ENCODE measurements at regions not wholly inside any gene's neighbourhood (a gene's known extent, or its start where the extent isn't known, plus 50 kb on each side); places are given as distances from the start of the nearest gene placed in this dataset.

GRCh38 chr20:12653642-12654041 lies 355.1 kb upstream of the SPTLC3 start:
- no peak for DNase-seq (ENCODE audit: low read depth in 2 of 2)

GRCh38 chr20:12659942-12660341 lies 348.8 kb upstream of the SPTLC3 start:
- no peak for DNase-seq (ENCODE audit: low read depth in 2 of 2)

GRCh38 chr20:12660918-12661317 lies 347.9 kb upstream of the SPTLC3 start:
- no peak for DNase-seq (ENCODE audit: low read depth in 2 of 2)

DNA sequence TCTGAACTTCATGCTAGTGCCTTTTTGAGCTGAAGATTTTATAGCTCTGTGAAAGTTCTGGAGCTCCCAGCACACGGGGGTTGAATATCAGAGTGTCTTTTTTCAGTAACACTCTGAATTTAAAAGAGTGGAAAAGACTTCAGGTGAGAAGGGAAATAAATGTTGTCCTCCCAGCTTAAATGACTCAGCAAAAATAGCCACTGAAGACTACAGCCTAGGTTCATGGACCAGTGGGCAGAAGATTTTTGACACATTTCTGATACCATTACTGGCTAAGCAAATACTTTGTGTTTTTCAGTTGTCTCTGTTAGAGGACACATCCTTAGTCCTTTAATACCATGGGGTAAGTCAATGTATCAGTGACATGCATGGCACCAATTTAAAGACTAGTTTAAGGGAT lies 338.5 kb upstream of the SPTLC3 start:
- no peak for DNase-seq (ENCODE audit: low read depth in 2 of 2)

DNA sequence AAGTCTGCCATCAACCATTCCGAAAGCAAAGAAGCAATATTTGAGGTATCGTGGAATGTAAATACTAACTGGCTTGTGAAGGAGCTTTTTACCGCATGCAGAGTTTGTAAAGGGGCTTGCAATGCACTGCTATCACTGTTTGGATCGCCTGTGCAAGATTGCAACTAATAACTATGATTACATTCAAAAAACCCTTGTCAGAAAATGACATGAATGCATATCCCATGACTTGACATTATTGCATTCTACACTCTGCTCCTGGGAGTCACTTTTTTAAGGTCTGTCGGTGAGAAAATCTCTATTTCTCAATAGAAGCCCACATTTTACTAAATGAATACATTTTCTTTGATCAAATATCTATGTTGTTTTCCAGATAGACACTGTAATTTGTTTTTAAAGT lies 335.4 kb upstream of the SPTLC3 start:
- no peak for DNase-seq (ENCODE audit: low read depth in 2 of 2)

- DNase-seq (ENCODE audit: low read depth in 2 of 2): no peak
Measured at GRCh38 chr20:12677925-12678324, 330.8 kb upstream of the SPTLC3 start.

DNA sequence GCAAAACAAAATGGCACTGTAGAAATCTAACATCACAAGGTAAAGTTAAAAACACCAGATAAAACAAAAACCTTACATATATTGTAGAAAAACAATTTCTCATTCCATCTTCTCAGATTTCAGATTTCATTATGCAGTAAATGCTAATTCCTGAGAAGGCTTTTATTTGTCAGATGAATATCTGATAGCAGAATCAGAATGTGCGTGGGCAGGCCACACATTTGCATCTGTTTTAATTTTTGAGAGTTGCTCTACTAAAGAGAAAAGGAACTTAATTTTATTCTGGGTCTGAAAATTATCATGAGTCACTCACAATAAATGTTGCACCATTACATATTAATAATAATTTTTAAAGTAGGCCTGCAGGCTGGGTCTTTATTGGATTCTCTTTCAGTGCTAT lies 329.3 kb upstream of the SPTLC3 start:
- DNase-seq (ENCODE audit: low read depth in 2 of 2): no peak

DNA sequence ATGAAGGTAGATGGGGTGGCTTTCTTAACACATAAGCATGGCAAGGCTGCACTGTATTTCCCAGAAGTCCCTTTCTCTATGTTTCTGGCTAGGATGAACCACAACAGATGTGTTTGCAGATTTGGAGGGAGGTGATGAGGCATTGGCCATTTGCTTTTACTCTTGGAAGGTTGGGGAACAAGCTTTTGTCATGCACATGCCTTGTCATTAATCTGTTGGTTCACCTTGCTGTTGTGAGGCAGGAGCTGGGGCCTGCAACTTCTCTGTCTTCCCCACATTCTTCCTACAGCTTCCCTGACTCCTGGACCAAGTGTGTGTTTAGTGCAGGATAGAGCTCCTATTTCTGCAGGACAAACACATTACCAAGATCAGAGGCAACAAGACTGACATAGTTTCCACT lies 326.2 kb upstream of the SPTLC3 start:
- DNase-seq (ENCODE audit: low read depth in 2 of 2): no peak

DNA sequence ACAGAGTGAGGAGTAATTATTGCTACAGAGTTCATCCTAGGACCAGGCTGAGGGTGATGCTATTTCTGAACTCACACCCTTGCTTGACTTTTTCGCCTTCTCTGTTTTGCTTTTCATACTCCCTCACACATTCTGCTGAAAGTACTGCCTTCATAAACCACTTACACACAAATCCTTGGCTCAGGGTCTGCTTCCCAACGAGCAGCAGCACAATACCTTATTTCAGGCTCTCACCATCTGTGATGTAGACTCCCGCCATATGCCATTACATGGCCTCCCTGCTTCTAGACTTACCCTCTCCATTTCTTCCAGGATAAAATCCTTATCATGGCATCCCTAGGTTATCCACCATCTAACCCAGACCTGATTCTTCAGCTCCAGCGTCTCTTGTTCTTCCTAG lies 321.3 kb upstream of the SPTLC3 start:
- no peak for DNase-seq (ENCODE audit: low read depth in 2 of 2)

DNA sequence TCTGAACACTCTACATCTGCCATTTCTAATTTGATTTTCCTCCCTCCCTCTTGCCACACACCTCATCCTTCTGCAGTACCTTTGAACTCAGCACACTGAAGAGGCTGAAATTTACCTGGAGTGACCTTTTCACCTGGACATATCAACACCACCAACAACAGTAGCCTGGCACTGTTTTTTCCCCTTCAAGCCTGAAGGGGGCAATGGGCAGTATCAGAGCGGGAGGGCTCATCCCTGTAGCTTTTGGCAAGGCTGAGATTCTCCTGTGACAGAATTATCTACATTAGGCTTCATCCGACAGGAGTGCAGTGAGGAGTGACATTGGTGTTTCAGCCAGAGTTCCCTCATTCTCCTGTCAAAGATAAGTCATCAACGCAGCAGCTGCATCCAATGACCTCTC lies 312.8 kb upstream of the SPTLC3 start:
- DNase-seq (ENCODE audit: low read depth in 2 of 2): no peak

DNA sequence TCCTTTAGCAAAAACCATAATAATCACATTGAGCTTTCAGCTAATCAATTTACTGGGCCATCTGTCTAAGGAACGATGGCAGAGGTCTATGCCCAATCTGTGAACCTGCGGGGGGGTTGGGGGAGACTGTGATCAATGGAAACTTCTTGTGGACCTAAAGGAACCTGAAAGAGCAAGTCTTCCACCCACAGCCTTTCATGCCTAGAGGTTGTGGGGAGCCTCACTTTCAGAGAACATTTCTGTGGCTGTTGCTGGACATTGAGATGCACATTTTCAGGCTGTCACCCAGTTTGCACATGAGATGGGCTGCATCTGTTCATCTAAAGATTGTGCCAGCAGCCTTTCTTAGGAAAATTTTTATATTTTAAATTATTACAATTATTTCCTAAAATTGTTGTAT lies 310.0 kb upstream of the SPTLC3 start:
- no peak for DNase-seq (ENCODE audit: low read depth in 2 of 2)

DNA sequence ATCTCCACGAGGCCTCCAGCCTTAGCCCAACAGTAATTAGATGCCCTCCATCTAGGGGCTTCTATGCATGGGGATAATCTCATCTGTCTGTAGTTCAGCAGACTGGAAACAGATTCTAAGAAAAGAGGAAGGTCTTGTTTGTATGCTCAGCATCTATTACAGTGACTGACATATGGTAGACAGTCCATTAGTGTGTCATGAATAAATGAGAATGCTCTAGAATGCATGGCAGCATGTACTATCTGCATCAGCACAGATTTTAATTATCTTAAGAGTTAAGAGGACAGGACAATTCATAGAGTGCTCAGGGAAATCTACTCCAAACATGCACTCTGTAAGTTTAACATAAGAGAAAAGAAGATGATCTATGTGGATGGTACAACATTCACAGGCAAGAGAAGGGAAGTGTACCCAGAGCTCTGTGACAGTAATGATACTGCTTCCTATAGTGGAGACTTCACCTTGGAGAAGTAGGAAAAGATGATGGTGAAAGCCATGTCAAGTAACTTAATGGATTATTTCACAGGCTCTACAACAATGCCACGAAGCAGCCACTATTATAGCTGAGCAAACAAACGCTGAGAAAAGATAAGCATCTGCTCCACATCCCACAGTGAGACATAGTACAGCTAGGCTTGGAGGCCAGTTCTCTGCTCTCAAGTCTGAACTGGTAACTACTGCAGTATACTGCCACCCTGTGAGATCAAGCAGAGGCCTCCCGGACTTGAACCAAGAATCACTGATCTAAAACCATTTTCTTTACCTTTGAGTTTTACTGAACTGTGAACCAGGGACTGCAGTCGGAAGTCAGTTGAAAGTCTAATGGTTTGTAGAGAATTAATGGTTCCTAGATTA lies 309.2 kb upstream of the SPTLC3 start:
- DNase-seq (ENCODE audit: low read depth in 2 of 2): no peak

- no peak for DNase-seq (ENCODE audit: low read depth in 2 of 2)
Measured at GRCh38 chr20:12700701-12701100, 308.1 kb upstream of the SPTLC3 start.

- DNase-seq (ENCODE audit: low read depth in 2 of 2): no peak
Measured at GRCh38 chr20:12702312-12702711, 306.5 kb upstream of the SPTLC3 start.

DNA sequence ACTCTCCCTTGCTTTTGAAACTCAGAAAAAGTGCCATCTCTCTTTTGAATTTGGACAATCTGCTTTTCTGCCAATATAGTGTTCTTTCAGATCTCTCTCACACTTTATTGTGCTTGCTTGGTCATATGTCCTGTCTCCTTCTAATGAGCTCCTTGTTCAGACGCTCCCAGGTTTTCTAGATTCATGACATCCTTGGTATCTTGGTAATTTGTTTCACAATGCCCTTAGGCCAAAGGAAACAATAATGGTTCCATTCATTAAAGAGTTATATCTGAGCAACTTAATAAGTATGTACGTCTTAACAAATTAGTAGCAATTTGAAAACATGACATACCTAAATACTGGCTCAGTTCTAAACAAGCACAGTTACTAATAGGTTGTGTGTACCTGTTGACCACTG lies 293.4 kb upstream of the SPTLC3 start:
- DNase-seq (ENCODE audit: low read depth in 2 of 2): no peak

DNA sequence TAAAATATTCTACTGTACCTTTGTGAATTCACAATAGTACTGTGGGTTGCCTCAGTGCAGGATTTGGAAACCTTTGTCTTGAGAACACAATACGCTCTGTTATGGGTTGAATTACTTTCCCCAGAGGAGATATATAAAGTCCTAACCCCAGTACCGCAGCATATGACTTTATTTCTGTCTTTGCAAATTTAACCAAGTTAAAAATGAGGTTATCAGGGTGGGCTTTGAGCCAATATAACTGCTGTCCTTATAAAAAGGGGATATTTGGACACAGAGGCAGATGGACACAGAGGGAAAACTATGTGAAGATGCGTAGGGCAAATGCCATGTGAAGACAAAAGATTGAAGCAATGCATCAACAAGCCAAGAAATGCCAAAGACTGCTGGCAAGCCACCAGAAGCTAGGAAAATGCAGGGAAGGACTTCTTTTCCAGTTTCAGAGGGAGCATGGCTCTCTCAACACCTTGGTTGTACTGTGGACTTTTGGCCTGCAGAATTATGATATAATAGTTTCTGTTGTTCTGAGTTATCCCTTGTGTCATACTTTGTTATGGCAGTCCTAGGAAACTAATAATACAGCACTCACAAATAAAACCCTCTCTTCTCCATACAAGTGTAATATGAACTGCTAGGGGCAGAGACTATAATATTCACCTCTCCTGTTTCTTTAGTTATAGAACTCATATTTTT lies 292.6 kb upstream of the SPTLC3 start:
- DNase-seq (ENCODE audit: low read depth in 2 of 2): no peak

GRCh38 chr20:12717061-12717460 lies 291.7 kb upstream of the SPTLC3 start:
- no peak for DNase-seq (ENCODE audit: low read depth in 2 of 2)

GRCh38 chr20:12718619-12719018 lies 290.2 kb upstream of the SPTLC3 start:
- no peak for DNase-seq (ENCODE audit: low read depth in 2 of 2)

GRCh38 chr20:12721636-12722035 lies 287.1 kb upstream of the SPTLC3 start:
- DNase-seq (ENCODE audit: low read depth in 2 of 2): no peak

- no peak for DNase-seq (ENCODE audit: low read depth in 2 of 2)
Measured at GRCh38 chr20:12722091-12722490, 286.7 kb upstream of the SPTLC3 start.

DNA sequence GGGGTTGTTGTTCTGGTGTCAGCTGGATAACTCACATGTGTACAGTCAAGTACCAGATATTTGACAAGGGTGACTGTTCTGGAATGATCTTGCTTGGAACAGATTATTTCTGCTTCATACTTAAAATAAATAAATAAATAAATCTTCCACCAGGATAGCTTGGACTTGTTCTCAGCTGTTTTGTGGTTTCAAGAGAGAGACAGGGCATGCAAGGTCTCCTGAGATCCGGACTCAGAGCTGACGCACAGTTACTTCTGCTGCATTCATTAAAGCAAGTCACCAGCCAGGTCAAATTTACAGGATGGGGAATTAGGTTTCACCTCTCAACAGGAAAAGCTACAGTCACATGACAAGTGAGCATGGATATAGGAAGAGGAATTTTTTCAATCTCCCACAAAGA lies 285.0 kb upstream of the SPTLC3 start:
- no peak for DNase-seq (ENCODE audit: low read depth in 2 of 2)

- DNase-seq (ENCODE audit: low read depth in 2 of 2): no peak
Measured at GRCh38 chr20:12728782-12729181, 280.0 kb upstream of the SPTLC3 start.

DNA sequence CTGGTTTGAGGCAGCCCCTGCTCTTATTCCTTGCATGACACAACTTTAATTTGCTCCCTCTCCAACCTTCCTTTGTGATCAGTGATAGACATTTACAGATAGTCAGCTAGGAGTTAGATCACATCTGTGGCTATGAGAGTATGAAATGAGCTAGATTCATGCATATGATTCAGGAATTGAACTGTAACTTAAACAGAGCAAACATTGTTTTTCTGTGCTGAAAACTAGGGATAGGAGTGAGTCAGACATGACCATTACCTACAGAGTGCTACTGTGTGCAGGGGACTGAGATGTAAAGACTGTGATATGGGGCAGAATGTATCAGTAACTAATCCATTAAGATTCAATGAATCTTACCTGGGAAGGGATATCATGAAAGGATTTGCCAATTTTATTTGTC lies 279.4 kb upstream of the SPTLC3 start:
- DNase-seq (ENCODE audit: low read depth in 2 of 2): no peak
